ENCODE measurements at regions not wholly inside any gene's neighbourhood (a gene's known extent, or its start where the extent isn't known, plus 50 kb on each side); places are given as distances from the start of the nearest gene placed in this dataset.

DNA sequence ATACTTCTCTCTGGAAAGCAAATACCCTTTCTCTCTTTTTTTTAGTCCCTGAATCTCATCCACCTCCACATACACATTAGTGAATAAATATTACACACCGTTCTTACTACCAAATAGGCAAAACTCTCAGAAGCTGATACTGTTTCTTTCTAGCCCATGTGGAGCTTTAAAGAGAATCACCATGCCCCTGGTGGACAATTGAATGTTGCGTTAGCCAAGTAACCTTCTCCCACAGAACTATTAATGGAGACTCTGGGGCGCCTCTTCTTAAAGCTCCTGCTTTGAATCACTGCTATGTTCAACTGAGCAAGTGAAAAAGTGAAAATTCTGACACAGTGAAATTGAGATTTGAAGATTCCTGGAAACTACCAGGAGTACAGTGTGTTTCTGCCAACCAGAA, 522.8 kb upstream of the CDH7 start:
- whole genome bisulfite sequencing, 2 donors, result 89 to 92% methylated on average over 3 of the region's 3 CpGs
- no peak overlapping the region for H3K4me3 ChIP-seq
- H3K36me3 ChIP-seq, result no peaks in the 10 kb centered on the region
- no peaks in the 10 kb centered on the region for H3K27me3 ChIP-seq
- intact Hi-C loops (cut with DNase I), result no loop called here
- H3K9me3 ChIP-seq, result no peaks in the 10 kb centered on the region
- H3K27ac ChIP-seq, result no peak overlapping the region
- no peak for TF ChIP-seq POLR2A (IDR thresholded peaks at IDR 0.05)
- no peak for TF ChIP-seq CTCF (IDR thresholded peaks at IDR 0.05)
- TF ChIP-seq POLR2AphosphoS5 (IDR thresholded peaks at IDR 0.05), result no peak
- TF ChIP-seq EP300 (IDR thresholded peaks at IDR 0.05), result no peak
- H3K4me1 ChIP-seq, result no peaks in the 10 kb centered on the region
- no peak for DNase-seq

GRCh38 chr18:65221736-65222135, 529.1 kb upstream of the CDH7 start:
- 37 to 59% methylated on average over 1 of the region's 1 CpG for WGBS, 2 donors
- H3K27ac ChIP-seq, result no peak overlapping the region
- TF ChIP-seq CTCF (IDR thresholded peaks at IDR 0.05) (no peak), EP300 (IDR thresholded peaks at IDR 0.05) (no peak), POLR2AphosphoS5 (IDR thresholded peaks at IDR 0.05) (no peak), POLR2A (IDR thresholded peaks at IDR 0.05) (no peak)

DNA sequence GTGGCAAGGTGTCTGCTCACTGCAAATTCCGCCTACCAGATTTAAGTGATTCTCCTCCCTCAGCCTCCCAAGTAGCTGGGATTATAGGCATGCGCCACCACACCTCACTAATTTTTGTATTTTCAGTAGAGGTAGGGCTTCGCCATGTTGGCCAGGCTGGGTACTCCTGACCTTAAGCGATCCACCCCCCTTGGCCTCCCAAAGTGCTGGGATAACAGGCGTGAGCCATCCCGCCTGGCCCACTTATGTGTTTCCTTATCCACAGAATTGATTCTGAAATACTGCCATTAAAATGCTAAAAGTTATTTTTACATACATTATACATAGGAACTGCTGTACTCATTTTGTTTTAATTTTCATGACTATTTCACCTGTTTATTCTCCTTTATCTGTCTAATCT, 529.7 kb upstream of the CDH7 start:
- Histone ChIP-seq H3K9me3 (no peaks in the 10 kb centered on the region), H3K4me3 (no peak overlapping the region), H3K27me3 (no peaks in the 10 kb centered on the region), H3K36me3 (no peaks in the 10 kb centered on the region), H3K4me1 (no peaks in the 10 kb centered on the region), H3K27ac (no peak overlapping the region)
- 95% methylated on average over 6 of the region's 6 CpGs for WGBS, 2 donors
- DNase-seq, result no peak
- TF ChIP-seq CTCF (IDR thresholded peaks at IDR 0.05), result no peak
- no peak for TF ChIP-seq POLR2AphosphoS5 (IDR thresholded peaks at IDR 0.05)
- no peak for TF ChIP-seq EP300 (IDR thresholded peaks at IDR 0.05)
- no peak for TF ChIP-seq POLR2A (IDR thresholded peaks at IDR 0.05)
- intact Hi-C loops (cut with DNase I), result no loop called here

More at GRCh38 chr18:65221736-65222135, 529.1 kb upstream of the CDH7 start:
- Histone ChIP-seq H3K4me1 (no peaks in the 10 kb centered on the region), H3K4me3 (no peak overlapping the region), H3K27me3 (no peaks in the 10 kb centered on the region), H3K36me3 (no peaks in the 10 kb centered on the region), H3K9me3 (no peaks in the 10 kb centered on the region)
- intact Hi-C loops (cut with DNase I), result no loop called here
- DNase-seq, result no peak

GRCh38 chr18:65215865-65216466, 534.8 kb upstream of the CDH7 start:
- no peaks in the 10 kb centered on the region for H3K9me3 ChIP-seq
- H3K4me3 ChIP-seq, result no peak overlapping the region
- 58 to 73% methylated on average over 11 of the region's 11 CpGs for WGBS, 2 donors
- no peak for DNase-seq
- no peaks in the 10 kb centered on the region for H3K4me1 ChIP-seq
- no peak overlapping the region for H3K27ac ChIP-seq
- intact Hi-C loops (cut with DNase I), result no loop called here
- no peaks in the 10 kb centered on the region for H3K27me3 ChIP-seq
- no peaks in the 10 kb centered on the region for H3K36me3 ChIP-seq
- TF ChIP-seq CTCF (IDR thresholded peaks at IDR 0.05), result no peak
- no peak for TF ChIP-seq POLR2AphosphoS5 (IDR thresholded peaks at IDR 0.05)
- no peak for TF ChIP-seq POLR2A (IDR thresholded peaks at IDR 0.05)
- no peak for TF ChIP-seq EP300 (IDR thresholded peaks at IDR 0.05)

DNA sequence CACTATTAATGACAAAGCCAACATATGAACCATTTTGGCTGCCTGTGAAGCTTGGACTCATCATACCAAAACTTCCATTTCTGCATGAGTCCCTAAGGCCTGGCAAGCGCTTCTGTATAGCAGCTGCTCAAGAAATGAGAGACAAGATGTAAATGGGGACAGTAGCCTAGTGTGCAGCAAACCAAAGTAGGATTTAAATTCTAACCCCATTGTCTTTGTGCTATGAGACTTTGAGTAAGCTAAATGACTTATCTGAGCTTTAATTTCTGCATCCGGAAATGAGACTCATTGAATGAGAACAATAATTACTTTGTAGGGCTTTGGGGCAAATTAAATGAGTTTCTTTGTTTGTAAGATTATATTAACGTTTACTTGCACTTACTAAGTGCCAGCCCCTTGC, 536.4 kb upstream of the CDH7 start:
- no peak overlapping the region for H3K4me3 ChIP-seq
- no peak overlapping the region for H3K27ac ChIP-seq
- DNase-seq, result no peak
- H3K9me3 ChIP-seq, result no peaks in the 10 kb centered on the region
- no peak for TF ChIP-seq CTCF (IDR thresholded peaks at IDR 0.05)
- TF ChIP-seq POLR2A (IDR thresholded peaks at IDR 0.05), result no peak
- TF ChIP-seq EP300 (IDR thresholded peaks at IDR 0.05), result no peak
- TF ChIP-seq POLR2AphosphoS5 (IDR thresholded peaks at IDR 0.05), result no peak
- intact Hi-C loops (cut with DNase I), result no loop called here
- no peaks in the 10 kb centered on the region for H3K36me3 ChIP-seq
- no peaks in the 10 kb centered on the region for H3K27me3 ChIP-seq
- no peaks in the 10 kb centered on the region for H3K4me1 ChIP-seq
- 77 to 86% methylated on average over 3 of the region's 3 CpGs for WGBS, 2 donors
